ENCODE measurements at regions not wholly inside any gene's neighbourhood (a gene's known extent, or its start where the extent isn't known, plus 50 kb on each side); places are given as distances from the start of the nearest gene placed in this dataset.

DNA sequence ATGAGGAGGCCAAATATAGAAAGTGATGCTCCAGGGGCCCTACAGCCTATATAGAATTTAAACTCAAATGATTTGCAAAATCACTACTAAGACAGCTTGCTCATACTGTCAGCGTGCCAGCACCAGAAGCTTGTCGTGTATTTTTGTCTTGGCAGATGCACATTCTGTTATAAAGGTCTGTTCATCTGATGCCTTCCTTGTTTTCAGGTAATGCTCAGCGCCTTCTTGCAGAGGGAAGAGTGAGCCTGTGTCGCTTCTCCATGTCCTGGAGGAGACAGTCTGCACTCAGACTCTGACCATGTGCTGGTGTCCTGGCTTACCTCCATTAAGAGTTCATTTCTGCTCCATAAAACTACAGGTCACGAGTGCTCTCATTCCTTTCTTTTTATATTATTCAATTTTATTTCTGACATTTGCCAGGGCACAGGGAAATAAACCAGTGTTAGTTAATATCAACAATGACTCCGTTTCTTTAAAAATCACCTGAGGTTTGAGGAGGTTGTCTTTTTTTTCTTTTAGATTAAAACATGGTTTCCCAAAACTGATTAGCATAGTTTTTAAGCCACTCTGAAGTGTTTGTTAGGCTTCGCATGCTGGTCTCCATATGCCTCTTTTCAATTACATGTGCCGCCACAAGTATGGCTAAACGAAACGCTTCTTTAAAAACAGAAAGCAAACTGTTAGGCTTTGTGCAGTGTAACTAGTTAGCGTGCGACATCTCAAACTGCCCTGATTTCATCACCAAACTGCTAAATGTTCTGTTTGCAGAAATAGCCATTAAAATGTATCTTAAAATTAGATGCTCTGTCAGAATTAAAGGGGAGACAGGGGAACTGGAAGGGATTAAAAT is 215.2 kb upstream of the GK2 start:
- no peak for TF ChIP-seq CTCF (IDR thresholded peaks at IDR 0.05; ENCODE audit: insufficient read depth, low read length, poor library complexity, severe bottlenecking)
- Histone ChIP-seq H3K36me3 (ENCODE audit: control insufficient read depth, insufficient read depth, low read length) (no peaks in the 10 kb centered on the region), H3K4me3 (replicated peaks; ENCODE audit: low read depth, low read length) (no peak overlapping the region), H3K27me3 (replicated peaks; ENCODE audit: control insufficient read depth, insufficient read depth, low read length) (no peaks in the 10 kb centered on the region)
- DNase-seq (ENCODE audit: extremely low read depth, insufficient read length): no peak

DNA sequence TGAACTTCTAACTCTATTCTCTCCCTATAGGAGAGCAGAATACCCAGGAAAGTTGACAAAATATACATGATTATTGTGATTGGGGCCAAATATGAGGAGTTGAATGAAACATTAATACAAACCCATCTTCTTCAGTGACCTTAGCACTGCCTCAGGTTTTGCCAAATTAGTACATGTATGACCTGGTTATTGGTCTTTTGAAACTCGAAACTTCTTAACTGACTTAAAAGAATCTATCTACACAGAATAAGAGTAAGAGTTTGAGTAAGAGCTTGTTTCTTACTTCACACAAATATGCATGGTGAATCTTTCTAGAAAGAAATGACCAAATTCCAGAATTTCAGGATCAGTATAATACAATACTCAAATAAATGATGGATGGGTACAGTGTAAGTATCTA is 213.0 kb upstream of the GK2 start:
- H3K27me3 ChIP-seq (replicated peaks; ENCODE audit: control insufficient read depth, insufficient read depth, low read length): no peaks in the 10 kb centered on the region
- TF ChIP-seq CTCF (IDR thresholded peaks at IDR 0.05; ENCODE audit: insufficient read depth, low read length, poor library complexity, severe bottlenecking): no peak

DNA sequence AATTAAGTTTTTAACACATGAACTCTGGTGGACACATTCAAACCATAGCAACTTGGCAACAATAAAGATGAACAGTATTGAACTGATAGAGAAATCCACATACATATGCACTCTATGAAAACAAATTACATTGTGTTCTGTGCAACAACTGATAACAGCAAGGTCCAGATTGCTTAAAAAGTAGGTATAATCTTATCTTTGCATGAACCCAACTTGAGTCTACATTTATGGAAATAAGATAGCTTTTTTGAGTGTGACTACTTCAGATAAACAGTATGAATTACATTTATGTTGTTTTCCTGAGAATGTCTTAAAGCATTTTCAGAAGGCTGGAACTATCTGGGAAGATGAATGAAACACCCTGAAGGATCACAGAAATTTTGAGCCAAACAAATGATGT is 212.6 kb upstream of the GK2 start:
- H3K4me3 ChIP-seq (replicated peaks; ENCODE audit: low read depth, low read length): no peak overlapping the region
- no peaks in the 10 kb centered on the region for H3K36me3 ChIP-seq (ENCODE audit: control insufficient read depth, insufficient read depth, low read length)
- TF ChIP-seq CTCF (IDR thresholded peaks at IDR 0.05; ENCODE audit: insufficient read depth, low read length, poor library complexity, severe bottlenecking): no peak
- H3K27me3 ChIP-seq (replicated peaks; ENCODE audit: control insufficient read depth, insufficient read depth, low read length): no peaks in the 10 kb centered on the region
- no peak for DNase-seq (ENCODE audit: extremely low read depth, insufficient read length)

More for the DNA sequence above, 213.0 kb upstream of the GK2 start:
- Histone ChIP-seq H3K4me3 (replicated peaks; ENCODE audit: low read depth, low read length) (no peak overlapping the region), H3K36me3 (ENCODE audit: control insufficient read depth, insufficient read depth, low read length) (no peaks in the 10 kb centered on the region)
- DNase-seq (ENCODE audit: extremely low read depth, insufficient read length): no peak

- Histone ChIP-seq H3K36me3 (ENCODE audit: control insufficient read depth, insufficient read depth, low read length) (no peaks in the 10 kb centered on the region), H3K27me3 (replicated peaks; ENCODE audit: control insufficient read depth, insufficient read depth, low read length) (no peaks in the 10 kb centered on the region), H3K4me3 (replicated peaks; ENCODE audit: low read depth, low read length) (no peak overlapping the region)
- TF ChIP-seq CTCF (IDR thresholded peaks at IDR 0.05; ENCODE audit: insufficient read depth, low read length, poor library complexity, severe bottlenecking): no peak
- DNase-seq (ENCODE audit: extremely low read depth, insufficient read length): no peak
Observed at GRCh38 chr4:79613269-79613935, 205.4 kb upstream of the GK2 start.

- no peak for DNase-seq (ENCODE audit: extremely low read depth, insufficient read length)
- no peak for TF ChIP-seq CTCF (IDR thresholded peaks at IDR 0.05; ENCODE audit: insufficient read depth, low read length, poor library complexity, severe bottlenecking)
- Histone ChIP-seq H3K4me3 (replicated peaks; ENCODE audit: low read depth, low read length) (no peak overlapping the region), H3K27me3 (replicated peaks; ENCODE audit: control insufficient read depth, insufficient read depth, low read length) (no peaks in the 10 kb centered on the region), H3K36me3 (ENCODE audit: control insufficient read depth, insufficient read depth, low read length) (no peaks in the 10 kb centered on the region)
Observed at GRCh38 chr4:79611026-79611425, 203.0 kb upstream of the GK2 start.

All from GM06990 (cell line).